ENCODE measurements at regions not wholly inside any gene's neighbourhood (a gene's known extent, or its start where the extent isn't known, plus 50 kb on each side); places are given as distances from the start of the nearest gene placed in this dataset.

- TF ChIP-seq CTCF (IDR thresholded peaks at IDR 0.05; ENCODE audit: extremely low read depth in 1 of 2, insufficient read depth in 1 of 2, low read depth in 1 of 2, low read length in 2 of 2) (no peak), POLR2A (IDR thresholded peaks at IDR 0.05; ENCODE audit: low read depth, low read length) (no peak), MYC (IDR thresholded peaks at IDR 0.05; ENCODE audit: low read depth, low read length) (no peak), POLR2AphosphoS5 (IDR thresholded peaks at IDR 0.05; ENCODE audit: insufficient read depth, low read depth, low read length) (no peak)
Observed at GRCh38 chr18:34549367-34549766, 160.7 kb upstream of the DTNA start.

Data from endothelial cell of umbilical vein (primary cell).